ENCODE measurements at regions not wholly inside any gene's neighbourhood (a gene's known extent, or its start where the extent isn't known, plus 50 kb on each side); places are given as distances from the start of the nearest gene placed in this dataset.

GRCh38 chr11:97349201-97349600 is 959.4 kb downstream of the JRKL start (continued):
- TF ChIP-seq REST (IDR thresholded peaks at IDR 0.05) = no peak

- TF ChIP-seq ATF3 (IDR thresholded peaks at IDR 0.05) (no peak), NR2F2 (IDR thresholded peaks at IDR 0.05) (no peak), MAX (IDR thresholded peaks at IDR 0.05) (no peak), REST (IDR thresholded peaks at IDR 0.05) (no peak), YY1 (IDR thresholded peaks at IDR 0.05) (no peak), RAD21 (IDR thresholded peaks at IDR 0.05) (no peak), CTCF (IDR thresholded peaks at IDR 0.05; ENCODE audit: low read depth, low read length, missing input control) (no peak), JUND (IDR thresholded peaks at IDR 0.05) (no peak), ZBTB33 (IDR thresholded peaks at IDR 0.05) (no peak), RXRA (IDR thresholded peaks at IDR 0.05) (no peak), SP1 (IDR thresholded peaks at IDR 0.05) (no peak), TAF1 (conservative IDR thresholded peaks at IDR 0.05) (no peak), EGR1 (IDR thresholded peaks at IDR 0.05; ENCODE audit: low read depth in 2 of 2) (no peak), GABPA (IDR thresholded peaks at IDR 0.05 in 1 of 2, conservative IDR thresholded peaks at IDR 0.05 in 1 of 2) (no peak), FOXA1 (IDR thresholded peaks at IDR 0.05) (no peak), FOXA2 (IDR thresholded peaks at IDR 0.05) (no peak)
- DNase-seq (ENCODE audit: low spot score) = no peak
- no peak overlapping the region for H3K9ac ChIP-seq (ENCODE audit: low read depth in 1 of 2, low read length in 2 of 2)
- H3K27ac ChIP-seq (ENCODE audit: low read depth in 1 of 2, low read length in 2 of 2) = no peak overlapping the region
- H3K4me3 ChIP-seq (ENCODE audit: low read depth in 1 of 3, low read length in 3 of 3) = no peak overlapping the region
- no peaks in the 10 kb centered on the region for H3K4me1 ChIP-seq (ENCODE audit: control insufficient read depth in 4 of 4, insufficient read depth in 4 of 4, low read length in 3 of 4)
- H3K36me3 ChIP-seq (ENCODE audit: control insufficient read depth in 4 of 4, insufficient read depth in 3 of 4, low read depth in 1 of 4, low read length in 3 of 4) = no peaks in the 10 kb centered on the region
- no peaks in the 10 kb centered on the region for H3K9me3 ChIP-seq (ENCODE audit: control insufficient read depth in 4 of 4, low read length in 3 of 4)
- peaks cover 0 to 3% (median 0%) of the 10 kb centered on the region in 4 donors for H3K27me3 ChIP-seq (ENCODE audit: control insufficient read depth in 4 of 4, insufficient read depth in 4 of 4, low read length in 3 of 4)
- 60% methylated on average over 2 of the region's 2 CpGs for WGBS
These were observed 962.1 kb downstream of the JRKL start for GRCh38 chr11:97351939-97352338.
